ENCODE measurements at regions not wholly inside any gene's neighbourhood (a gene's known extent, or its start where the extent isn't known, plus 50 kb on each side); places are given as distances from the start of the nearest gene placed in this dataset.

DNA sequence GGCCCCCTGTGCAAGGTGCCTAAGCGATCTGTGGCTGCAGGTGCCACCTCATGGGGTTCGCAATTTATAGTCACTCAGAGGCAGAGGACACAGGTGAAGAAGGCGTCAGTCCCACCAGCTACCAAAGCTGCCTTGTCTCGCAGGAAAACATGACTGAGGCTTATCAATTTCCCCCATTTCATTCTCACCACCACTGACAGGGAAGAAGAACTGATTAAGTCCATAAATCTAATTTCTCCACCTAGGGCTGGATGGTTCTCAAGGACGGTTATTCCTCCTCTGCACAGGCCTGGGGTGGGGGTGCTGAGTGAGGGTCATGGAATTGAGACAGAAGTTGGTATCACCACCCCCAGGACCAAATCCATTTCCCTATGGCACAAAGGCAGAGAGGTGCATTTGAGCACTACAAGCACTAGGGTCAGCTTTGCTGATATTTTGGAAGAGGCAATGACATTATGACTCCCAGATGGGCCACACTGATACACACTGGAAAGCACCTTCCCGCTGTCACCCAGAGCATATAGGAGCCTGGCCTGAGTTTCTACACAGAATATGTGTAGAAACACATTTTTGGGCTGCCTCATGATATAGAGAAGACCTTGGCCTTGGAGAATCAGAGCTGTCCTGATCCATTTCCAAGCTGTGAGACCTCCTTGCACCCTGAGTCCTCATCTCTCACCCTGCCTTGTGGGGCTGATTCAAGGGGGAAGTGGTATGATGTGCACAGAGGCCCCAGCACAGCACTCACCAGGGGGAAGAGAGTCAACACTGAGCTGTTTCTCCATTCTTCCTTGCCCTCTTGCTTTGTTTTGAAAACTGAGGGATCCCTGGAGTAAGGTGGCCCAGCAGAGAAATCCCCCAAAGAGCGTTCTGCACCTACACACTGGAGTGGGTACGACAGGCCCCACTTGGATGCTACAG is 59.4 kb downstream of the PITPNM2 start:
- TF ChIP-seq EZH2phosphoT487 (IDR thresholded peaks at IDR 0.05; ENCODE audit: insufficient read depth, low read depth) (no peak), EZH2 (IDR thresholded peaks at IDR 0.05; ENCODE audit: insufficient read depth, poor library complexity, severe bottlenecking) (no peak)

Measured in GM23248 (cell line).